IPS DF 6.9 (cell line): ENCODE measurements at regions not wholly inside any gene's neighbourhood (a gene's known extent, or its start where the extent isn't known, plus 50 kb on each side); places are given as distances from the start of the nearest gene placed in this dataset.

ENCODE experiments used
- DNase-seq: peaks from one replicate; pipeline ENCODE4 v3.0.0-alpha.2; 2013; ENCODE audit warnings: low read depth, low spot score
- H3K27ac ChIP-seq: one replicate; pipeline ENCODE4 v1.5.1; 2013; ENCODE audit warnings: low read length, control low read depth
- H3K27me3 ChIP-seq: 2 replicates; pipeline ENCODE4 v1.6.1; 2013; ENCODE audit warnings: mild to moderate bottlenecking, low read length; ENCODE audit not compliant: control insufficient read depth, insufficient read depth
- H3K36me3 ChIP-seq: 2 replicates; pipeline ENCODE4 v1.6.1; 2013; ENCODE audit warnings: low read length; ENCODE audit not compliant: control insufficient read depth, insufficient read depth
- H3K4me1 ChIP-seq: 2 replicates; pipeline ENCODE4 v1.6.1; 2013; ENCODE audit warnings: low read length; ENCODE audit not compliant: control insufficient read depth, insufficient read depth
- H3K4me3 ChIP-seq: 2 replicates; pipeline ENCODE4 v1.5.1; 2013; ENCODE audit warnings: mild to moderate bottlenecking, low read length
- H3K9me3 ChIP-seq: 2 replicates; pipeline ENCODE4 v1.6.1; 2013; ENCODE audit warnings: low read length, inconsistent platforms; ENCODE audit not compliant: control insufficient read depth, insufficient read depth
- WGBS: extraction: QIAGEN DNeasy Blood & Tissue Kit; methylation state at CpG from one replicate; pipeline ENCODE4 v1.1.7; 2013; ENCODE audit warnings: mixed read lengths, missing lambda C conversion rate; ENCODE audit not compliant: insufficient read length, insufficient coverage; 5-methylcytosine and 5-hydroxymethylcytosine counted together

GRCh38 chr18:59059140-59059539 is 80.5 kb upstream of the SEC11C start:
- no peaks in the 10 kb centered on the region for H3K27me3 ChIP-seq
- WGBS: no CpG with 5 or more reads among the region's 4 CpGs
- no peaks in the 10 kb centered on the region for H3K9me3 ChIP-seq
- no peak overlapping the region for H3K27ac ChIP-seq
- H3K4me3 ChIP-seq: no peak overlapping the region
- H3K36me3 ChIP-seq: no peaks in the 10 kb centered on the region
- no peak for DNase-seq
- H3K4me1 ChIP-seq: no peaks in the 10 kb centered on the region

GRCh38 chr18:59060551-59060950 is 79.1 kb upstream of the SEC11C start:
- Histone ChIP-seq H3K4me3 (no peak overlapping the region), H3K4me1 (no peaks in the 10 kb centered on the region), H3K27ac (no peak overlapping the region), H3K9me3 (no peaks in the 10 kb centered on the region), H3K27me3 (no peaks in the 10 kb centered on the region), H3K36me3 (no peaks in the 10 kb centered on the region)
- no CpG with 5 or more reads among the region's 3 CpGs for WGBS
- DNase-seq: no peak

- DNase-seq: no peak
- no peak overlapping the region for H3K27ac ChIP-seq
- no peaks in the 10 kb centered on the region for H3K9me3 ChIP-seq
- H3K4me1 ChIP-seq: no peaks in the 10 kb centered on the region
- no peaks in the 10 kb centered on the region for H3K36me3 ChIP-seq
- no peaks in the 10 kb centered on the region for H3K27me3 ChIP-seq
- no peak overlapping the region for H3K4me3 ChIP-seq
- no CpG with 5 or more reads among the region's 14 CpGs for WGBS
Measured at GRCh38 chr18:59061914-59062642, 77.6 kb upstream of the SEC11C start.

- Histone ChIP-seq H3K4me3 (no peak overlapping the region), H3K27me3 (no peaks in the 10 kb centered on the region), H3K9me3 (no peaks in the 10 kb centered on the region), H3K27ac (no peak overlapping the region), H3K4me1 (no peaks in the 10 kb centered on the region), H3K36me3 (no peaks in the 10 kb centered on the region)
- no CpG with 5 or more reads among the region's 13 CpGs for WGBS
- no peak for DNase-seq
Measured at GRCh38 chr18:59062643-59063006, 77.1 kb upstream of the SEC11C start.

- Histone ChIP-seq H3K27me3 (no peaks in the 10 kb centered on the region), H3K36me3 (no peaks in the 10 kb centered on the region), H3K4me3 (no peak overlapping the region), H3K4me1 (no peaks in the 10 kb centered on the region), H3K27ac (no peak overlapping the region), H3K9me3 (no peaks in the 10 kb centered on the region)
- DNase-seq: no peak
- WGBS: no CpG with 5 or more reads among the region's 7 CpGs
Measured at GRCh38 chr18:59063300-59063906, 76.3 kb upstream of the SEC11C start.

GRCh38 chr18:59063912-59064311 is 75.8 kb upstream of the SEC11C start:
- no peak overlapping the region for H3K4me3 ChIP-seq
- no peak for DNase-seq
- no peaks in the 10 kb centered on the region for H3K36me3 ChIP-seq
- H3K4me1 ChIP-seq: no peaks in the 10 kb centered on the region
- H3K9me3 ChIP-seq: no peaks in the 10 kb centered on the region
- WGBS: no CpG with 5 or more reads among the region's 4 CpGs
- H3K27me3 ChIP-seq: no peaks in the 10 kb centered on the region
- no peak overlapping the region for H3K27ac ChIP-seq

- no CpG with 5 or more reads among the region's 6 CpGs for WGBS
- Histone ChIP-seq H3K27me3 (no peaks in the 10 kb centered on the region), H3K4me3 (no peak overlapping the region), H3K36me3 (no peaks in the 10 kb centered on the region), H3K9me3 (no peaks in the 10 kb centered on the region), H3K27ac (no peak overlapping the region), H3K4me1 (no peaks in the 10 kb centered on the region)
- no peak for DNase-seq
Measured at GRCh38 chr18:59065684-59066083, 74.0 kb upstream of the SEC11C start.

GRCh38 chr18:59067873-59068272 is 71.8 kb upstream of the SEC11C start:
- Histone ChIP-seq H3K27ac (no peak overlapping the region), H3K27me3 (no peaks in the 10 kb centered on the region), H3K4me1 (no peaks in the 10 kb centered on the region), H3K4me3 (no peak overlapping the region), H3K36me3 (no peaks in the 10 kb centered on the region), H3K9me3 (no peaks in the 10 kb centered on the region)
- no peak for DNase-seq
- WGBS: no CpG with 5 or more reads among the region's 2 CpGs

- Histone ChIP-seq H3K4me3 (no peak overlapping the region), H3K9me3 (no peaks in the 10 kb centered on the region), H3K27me3 (no peaks in the 10 kb centered on the region), H3K4me1 (no peaks in the 10 kb centered on the region), H3K27ac (no peak overlapping the region), H3K36me3 (no peaks in the 10 kb centered on the region)
- WGBS: no CpG with 5 or more reads among the region's 12 CpGs
- no peak for DNase-seq
Measured at GRCh38 chr18:59068276-59069071, 71.2 kb upstream of the SEC11C start.

- WGBS: no CpG with 5 or more reads among the region's 19 CpGs
- no peak overlapping the region for H3K27ac ChIP-seq
- DNase-seq: peak; percentile 85
Measured at GRCh38 chr18:59070181-59070912, 69.3 kb upstream of the SEC11C start.

More at GRCh38 chr18:59070181-59070912, 69.3 kb upstream of the SEC11C start:
- Histone ChIP-seq H3K36me3 (no peaks in the 10 kb centered on the region), H3K27me3 (no peaks in the 10 kb centered on the region), H3K4me1 (no peaks in the 10 kb centered on the region), H3K9me3 (no peaks in the 10 kb centered on the region), H3K4me3 (no peak overlapping the region)
